ENCODE measurements at regions not wholly inside any gene's neighbourhood (a gene's known extent, or its start where the extent isn't known, plus 50 kb on each side); places are given as distances from the start of the nearest gene placed in this dataset.

GRCh38 chr3:61350782-61351309 is 99.6 kb upstream of the FHIT start:
- H3K4me2 ChIP-seq (ENCODE audit: insufficient read depth, low read length), result no peak overlapping the region
- no peak overlapping the region for H3K27ac ChIP-seq (ENCODE audit: insufficient read depth, low read depth, low read length)
- H3K79me2 ChIP-seq (ENCODE audit: control insufficient read depth, insufficient read depth, low read length), result no peaks in the 10 kb centered on the region
- no peak for TF ChIP-seq GATA2 (IDR thresholded peaks at IDR 0.05; ENCODE audit: insufficient read depth, insufficient read length, low read depth, low read length)
- TF ChIP-seq FOS (IDR thresholded peaks at IDR 0.05; ENCODE audit: borderline replicate concordance, insufficient read depth, low read length), result no peak
- no peak for TF ChIP-seq POLR2AphosphoS5 (IDR thresholded peaks at IDR 0.05; ENCODE audit: insufficient read depth, low read depth, low read length)
- TF ChIP-seq POLR2A (IDR thresholded peaks at IDR 0.05; ENCODE audit: low read depth, low read length), result no peak
- no peaks in the 10 kb centered on the region for H3K9me1 ChIP-seq (replicated peaks; ENCODE audit: control insufficient read depth, extremely low read depth, insufficient read depth, low read length)
- intact Hi-C loops (cut with micrococcal nuclease), result no loop called here
- H4K20me1 ChIP-seq (replicated peaks; ENCODE audit: control insufficient read depth, extremely low read depth, insufficient read depth, low read length), result no peaks in the 10 kb centered on the region
- ChIA-PET CTCF (no interaction called here), POLR2A (no interaction called here)
- no peak for DNase-seq (ENCODE audit: low read depth, low spot score)
- no peaks in the 10 kb centered on the region for H3K27me3 ChIP-seq (ENCODE audit: control insufficient read depth in 2 of 2, insufficient read depth in 2 of 2, low read length in 2 of 2)
- no TSS peak for BruUV-seq (replicated peaks)
- H2AFZ ChIP-seq (ENCODE audit: low read depth, low read length), result no peak overlapping the region
- no peaks in the 10 kb centered on the region for H3K9me3 ChIP-seq (replicated peaks; ENCODE audit: control insufficient read depth, insufficient read depth, low read length)
- dilution Hi-C loops (cut with MboI; ENCODE audit: extremely low pct_ligation_motif_present, low sequenced_read_pairs), result no loop called here
- H3K36me3 ChIP-seq (ENCODE audit: control insufficient read depth in 2 of 2, extremely low read depth in 1 of 2, insufficient read depth in 2 of 2, low read length in 2 of 2), result no peaks in the 10 kb centered on the region
- H3K9ac ChIP-seq (replicated peaks; ENCODE audit: extremely low read depth, insufficient read depth, low read length), result no peak overlapping the region
- no peak overlapping the region for H3K4me3 ChIP-seq (replicated peaks in 1 of 3; ENCODE audit: insufficient read depth in 1 of 3, low read depth in 1 of 3, low read length in 3 of 3)
- no peak for FAIRE-seq
- H3K4me1 ChIP-seq (ENCODE audit: control insufficient read depth, extremely low read depth, insufficient read depth, low read length), result no peaks in the 10 kb centered on the region

DNA sequence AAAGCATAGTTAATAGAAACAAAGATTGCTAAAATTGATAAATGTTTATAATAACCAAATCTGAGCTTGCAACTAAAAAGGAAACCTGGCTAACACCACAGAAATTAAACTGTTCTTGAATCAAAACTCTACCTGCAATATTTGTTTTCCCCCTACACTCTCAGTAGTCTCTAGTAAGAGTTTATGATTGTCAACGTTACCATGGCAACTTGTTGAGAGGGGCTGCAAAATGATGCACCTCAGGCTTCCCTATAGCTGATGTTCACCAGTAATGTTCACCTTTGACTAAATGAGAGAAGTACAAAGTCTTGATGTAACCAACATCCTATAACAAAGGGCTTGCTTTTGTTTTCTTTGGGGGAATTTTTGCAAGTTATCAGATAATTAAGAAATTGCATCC is 101.1 kb upstream of the FHIT start:
- Histone ChIP-seq H3K27ac (ENCODE audit: insufficient read depth, low read depth, low read length) (no peak overlapping the region), H3K4me1 (ENCODE audit: control insufficient read depth, extremely low read depth, insufficient read depth, low read length) (no peaks in the 10 kb centered on the region), H3K79me2 (ENCODE audit: control insufficient read depth, insufficient read depth, low read length) (no peaks in the 10 kb centered on the region), H3K9me3 (replicated peaks; ENCODE audit: control insufficient read depth, insufficient read depth, low read length) (no peaks in the 10 kb centered on the region), H3K9me1 (replicated peaks; ENCODE audit: control insufficient read depth, extremely low read depth, insufficient read depth, low read length) (no peaks in the 10 kb centered on the region), H3K4me3 (replicated peaks in 1 of 3; ENCODE audit: insufficient read depth in 1 of 3, low read depth in 1 of 3, low read length in 3 of 3) (no peak overlapping the region), H3K4me2 (ENCODE audit: insufficient read depth, low read length) (no peak overlapping the region), H3K9ac (replicated peaks; ENCODE audit: extremely low read depth, insufficient read depth, low read length) (no peak overlapping the region), H3K36me3 (ENCODE audit: control insufficient read depth in 2 of 2, extremely low read depth in 1 of 2, insufficient read depth in 2 of 2, low read length in 2 of 2) (no peaks in the 10 kb centered on the region), H3K27me3 (ENCODE audit: control insufficient read depth in 2 of 2, insufficient read depth in 2 of 2, low read length in 2 of 2) (no peaks in the 10 kb centered on the region), H4K20me1 (replicated peaks; ENCODE audit: control insufficient read depth, extremely low read depth, insufficient read depth, low read length) (no peaks in the 10 kb centered on the region), H2AFZ (ENCODE audit: low read depth, low read length) (no peak overlapping the region)
- intact Hi-C loops (cut with micrococcal nuclease) (no loop called here), dilution Hi-C loops (cut with MboI; ENCODE audit: extremely low pct_ligation_motif_present, low sequenced_read_pairs) (no loop called here)
- BruUV-seq (replicated peaks), result no TSS peak
- FAIRE-seq (no peak), DNase-seq (ENCODE audit: low read depth, low spot score) (no peak)
- TF ChIP-seq POLR2A (IDR thresholded peaks at IDR 0.05; ENCODE audit: low read depth, low read length) (no peak), MYC (IDR thresholded peaks at IDR 0.05; ENCODE audit: low read depth, low read length) (no peak), EZH2 (IDR thresholded peaks at IDR 0.05; ENCODE audit: borderline replicate concordance, low read depth, low read length, severe bottlenecking) (no peak)
- ChIA-PET POLR2A (no interaction called here), CTCF (no interaction called here)

Data from endothelial cell of umbilical vein (primary cell).